ENCODE measurements at regions not wholly inside any gene's neighbourhood (a gene's known extent, or its start where the extent isn't known, plus 50 kb on each side); places are given as distances from the start of the nearest gene placed in this dataset.

GRCh38 chr11:134751031-134751585 lies 339.1 kb upstream of the B3GAT1 start:
- Histone ChIP-seq H3K4me3 (ENCODE audit: extremely low read depth in 1 of 4, insufficient read depth in 2 of 4, low read depth in 3 of 4, low read length in 4 of 4) (no peak overlapping the region), H4K91ac (replicated peaks; ENCODE audit: insufficient read length, low read length) (no peak overlapping the region), H3K18ac (ENCODE audit: extremely low read depth, low read length) (no peak overlapping the region), H2BK20ac (ENCODE audit: low read length) (no peak overlapping the region), H2AK5ac (ENCODE audit: low read depth, low read length) (no peak overlapping the region), H3K9me3 (ENCODE audit: insufficient read depth in 2 of 2, low read depth in 1 of 2, low read length in 1 of 2) (peaks cover 14 to 16% of the 10 kb centered on the region in 2 experiments), H3K27me3 (replicated peaks in 1 of 4; ENCODE audit: control insufficient read depth in 3 of 4, extremely low read depth in 1 of 4, insufficient read depth in 3 of 4, low read length in 3 of 4) (no peaks in the 10 kb centered on the region; a peak in 1 of 7 replicates), H3K36me3 (ENCODE audit: control insufficient read depth in 2 of 4, insufficient read depth in 4 of 4, low read length in 3 of 4) (no peaks in the 10 kb centered on the region), H3K27ac (ENCODE audit: low read depth, low read length) (no peak overlapping the region), H3K4ac (replicated peaks; ENCODE audit: insufficient read length, low read depth, low read length) (no peak overlapping the region), H2BK15ac (ENCODE audit: low read length) (no peak overlapping the region), H3K23me2 (ENCODE audit: low read depth, low read length) (no peaks in the 10 kb centered on the region), H3K9ac (replicated peaks in 1 of 4; ENCODE audit: extremely low read depth in 1 of 4, low read depth in 3 of 4, low read length in 3 of 4) (no peak overlapping the region), H2BK12ac (ENCODE audit: low read depth, low read length) (no peak overlapping the region), H3K56ac (replicated peaks; ENCODE audit: insufficient read length, low read depth, low read length) (no peak overlapping the region), H2BK5ac (ENCODE audit: low read depth, low read length) (no peak overlapping the region), H3K14ac (ENCODE audit: insufficient read length) (no peak overlapping the region), H3K23ac (ENCODE audit: insufficient read length) (no peak overlapping the region), H4K20me1 (replicated peaks in 1 of 2; ENCODE audit: control insufficient read depth in 1 of 2, insufficient read depth in 2 of 2, low read length in 2 of 2) (no peaks in the 10 kb centered on the region), H2AFZ (ENCODE audit: low read length) (no peak overlapping the region), H3K4me2 (ENCODE audit: insufficient read depth in 1 of 2, low read depth in 2 of 2, low read length in 2 of 2) (no peak overlapping the region), H2BK120ac (replicated peaks; ENCODE audit: low read depth, low read length) (no peak overlapping the region), H3K79me1 (ENCODE audit: low read depth, low read length) (no peaks in the 10 kb centered on the region), H4K8ac (ENCODE audit: extremely low read depth, insufficient read depth, low read length) (no peak overlapping the region), H4K5ac (ENCODE audit: insufficient read length, low read depth, low read length) (no peak overlapping the region), H3K4me1 (replicated peaks in 1 of 4; ENCODE audit: control insufficient read depth in 3 of 4, insufficient read depth in 4 of 4, low read length in 3 of 4) (peaks cover 0 to 2% (median 0%) of the 10 kb centered on the region in 4 experiments; a peak in 1 of 7 replicates), H3K79me2 (ENCODE audit: control insufficient read depth in 1 of 2, insufficient read depth in 2 of 2, low read length in 2 of 2) (no peaks in the 10 kb centered on the region)
- FAIRE-seq, result no peak
- TF ChIP-seq RFX5 (IDR thresholded peaks at IDR 0.05; ENCODE audit: borderline replicate concordance, low read depth, low read length) (no peak), JUN (IDR thresholded peaks at IDR 0.05; ENCODE audit: low read depth, low read length) (no peak), SIRT6 (IDR thresholded peaks at IDR 0.05; ENCODE audit: low read length) (no peak)
- ChIA-PET CTCF (ENCODE audit: partially characterized antibody) (interaction anchor here (1.2 kb wide), 1 partner anchor 25 kb away, joined by 3 read pairs; no protein-coding TSS in a partner anchor), POLR2A (ENCODE audit: partially characterized antibody) (no interaction called here)
- WGBS, 2 experiments (ENCODE audit: extremely low coverage in 1 of 2, insufficient coverage in 1 of 2, insufficient read length in 1 of 2, insufficient replicate concordance in 2 of 2, low coverage in 1 of 2, low lambda C conversion rate in 2 of 2, missing lambda C conversion rate in 1 of 2), result 86% methylated on average over 8 of the region's 8 CpGs; no CpG with 5 or more reads in 1 of the 2 experiments
- DNase-seq (ENCODE audit: low read depth in 1 of 2, low spot score in 2 of 2), result no peak
